ENCODE measurements at regions not wholly inside any gene's neighbourhood (a gene's known extent, or its start where the extent isn't known, plus 50 kb on each side); places are given as distances from the start of the nearest gene placed in this dataset.
"Not testable (repeated sequence)": the region's sequence is repeated elsewhere in the genome, so short reads cannot be mapped to it uniquely, and the experiment has no call there.

DNA sequence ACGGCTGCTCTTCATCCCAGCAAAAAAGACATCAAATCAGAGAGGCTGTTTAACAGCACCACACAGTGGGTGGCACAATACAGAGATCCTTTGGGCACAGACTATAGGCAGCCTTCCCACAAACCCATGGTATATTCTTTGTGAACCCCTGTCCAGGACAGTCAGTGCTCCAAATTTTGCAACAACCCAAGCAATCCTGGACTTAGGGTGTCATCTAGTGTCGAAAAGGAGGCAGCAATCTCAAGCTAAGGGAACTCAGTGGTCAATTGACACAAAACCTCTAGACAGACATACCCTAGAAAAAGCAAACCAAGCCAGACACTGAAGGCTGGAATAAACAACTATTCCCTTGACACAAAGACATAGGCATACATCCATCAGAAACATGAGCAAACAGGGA, 137.4 kb downstream of the BMP15 start:
- ChIA-PET CTCF (interaction anchor here (0.6 to 1.0 kb wide), 2 partner anchors 59 to 143 kb away, joined by 3 to 4 read pairs; no protein-coding TSS in a partner anchor), POLR2A (ENCODE audit: low non-redundant PET) (no interaction called here)
- no peak for DNase-seq (ENCODE audit: low spot score)
- TF ChIP-seq, protein P1, sequence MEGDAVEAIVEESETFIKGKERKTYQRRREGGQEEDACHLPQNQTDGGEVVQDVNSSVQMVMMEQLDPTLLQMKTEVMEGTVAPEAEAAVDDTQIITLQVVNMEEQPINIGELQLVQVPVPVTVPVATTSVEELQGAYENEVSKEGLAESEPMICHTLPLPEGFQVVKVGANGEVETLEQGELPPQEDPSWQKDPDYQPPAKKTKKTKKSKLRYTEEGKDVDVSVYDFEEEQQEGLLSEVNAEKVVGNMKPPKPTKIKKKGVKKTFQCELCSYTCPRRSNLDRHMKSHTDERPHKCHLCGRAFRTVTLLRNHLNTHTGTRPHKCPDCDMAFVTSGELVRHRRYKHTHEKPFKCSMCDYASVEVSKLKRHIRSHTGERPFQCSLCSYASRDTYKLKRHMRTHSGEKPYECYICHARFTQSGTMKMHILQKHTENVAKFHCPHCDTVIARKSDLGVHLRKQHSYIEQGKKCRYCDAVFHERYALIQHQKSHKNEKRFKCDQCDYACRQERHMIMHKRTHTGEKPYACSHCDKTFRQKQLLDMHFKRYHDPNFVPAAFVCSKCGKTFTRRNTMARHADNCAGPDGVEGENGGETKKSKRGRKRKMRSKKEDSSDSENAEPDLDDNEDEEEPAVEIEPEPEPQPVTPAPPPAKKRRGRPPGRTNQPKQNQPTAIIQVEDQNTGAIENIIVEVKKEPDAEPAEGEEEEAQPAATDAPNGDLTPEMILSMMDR (conservative IDR thresholded peaks at IDR 0.05; ENCODE audit: low read depth), result no peak
- H3K27ac ChIP-seq, result no peak overlapping the region

DNA sequence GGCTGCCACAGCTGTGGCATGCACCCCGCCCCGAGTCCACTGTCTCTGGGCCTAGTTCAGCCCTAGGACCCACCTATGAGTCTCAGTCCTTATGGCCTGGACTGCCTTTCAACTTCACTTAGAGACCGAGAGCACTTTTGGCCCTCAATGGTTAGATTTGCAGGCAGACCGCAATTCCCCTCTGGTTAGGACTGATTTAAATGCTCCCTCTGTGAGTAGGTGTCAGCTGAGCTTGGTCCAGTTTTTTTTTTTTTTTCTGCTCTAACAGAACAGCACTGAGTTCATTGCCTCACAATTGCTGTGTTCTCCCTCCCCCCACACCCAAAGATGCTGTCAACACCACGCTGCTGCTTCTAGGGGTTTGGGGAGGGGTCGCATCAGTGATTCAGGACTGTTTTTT, 143.2 kb downstream of the BMP15 start:
- CTCF ChIA-PET, result no interaction called here
- no peak overlapping the region for H3K27ac ChIP-seq
- TF ChIP-seq, protein P1 (conservative IDR thresholded peaks at IDR 0.05; ENCODE audit: low read depth), result no peak
- DNase-seq (ENCODE audit: low spot score), result no peak
- POLR2A ChIA-PET (ENCODE audit: low non-redundant PET), result no interaction called here

DNA sequence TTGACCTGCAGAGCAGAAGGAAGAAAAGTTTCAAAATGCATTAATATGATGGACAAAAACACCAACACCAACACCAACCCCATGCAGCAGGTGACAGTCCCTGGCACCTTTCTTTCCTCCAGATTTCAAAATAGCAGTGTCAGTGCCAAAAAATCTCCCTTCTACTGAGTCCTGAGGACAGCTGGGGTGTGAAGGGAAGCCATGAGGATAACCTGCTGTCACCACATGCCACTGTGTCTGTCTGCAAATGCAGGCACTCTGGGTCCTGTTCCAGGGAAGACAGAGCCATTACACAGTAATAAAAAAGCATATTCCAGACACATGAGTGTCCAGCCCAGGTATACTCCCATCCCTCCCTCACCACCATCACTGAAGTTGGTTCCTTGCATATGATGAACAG, 187.5 kb downstream of the BMP15 start:
- ChIA-PET CTCF (no interaction called here), POLR2A (ENCODE audit: low non-redundant PET) (no interaction called here)
- H3K27ac ChIP-seq, result no peak overlapping the region
- TF ChIP-seq, protein P1 (conservative IDR thresholded peaks at IDR 0.05; ENCODE audit: low read depth), result no peak
- no peak for DNase-seq (ENCODE audit: low spot score)

DNA sequence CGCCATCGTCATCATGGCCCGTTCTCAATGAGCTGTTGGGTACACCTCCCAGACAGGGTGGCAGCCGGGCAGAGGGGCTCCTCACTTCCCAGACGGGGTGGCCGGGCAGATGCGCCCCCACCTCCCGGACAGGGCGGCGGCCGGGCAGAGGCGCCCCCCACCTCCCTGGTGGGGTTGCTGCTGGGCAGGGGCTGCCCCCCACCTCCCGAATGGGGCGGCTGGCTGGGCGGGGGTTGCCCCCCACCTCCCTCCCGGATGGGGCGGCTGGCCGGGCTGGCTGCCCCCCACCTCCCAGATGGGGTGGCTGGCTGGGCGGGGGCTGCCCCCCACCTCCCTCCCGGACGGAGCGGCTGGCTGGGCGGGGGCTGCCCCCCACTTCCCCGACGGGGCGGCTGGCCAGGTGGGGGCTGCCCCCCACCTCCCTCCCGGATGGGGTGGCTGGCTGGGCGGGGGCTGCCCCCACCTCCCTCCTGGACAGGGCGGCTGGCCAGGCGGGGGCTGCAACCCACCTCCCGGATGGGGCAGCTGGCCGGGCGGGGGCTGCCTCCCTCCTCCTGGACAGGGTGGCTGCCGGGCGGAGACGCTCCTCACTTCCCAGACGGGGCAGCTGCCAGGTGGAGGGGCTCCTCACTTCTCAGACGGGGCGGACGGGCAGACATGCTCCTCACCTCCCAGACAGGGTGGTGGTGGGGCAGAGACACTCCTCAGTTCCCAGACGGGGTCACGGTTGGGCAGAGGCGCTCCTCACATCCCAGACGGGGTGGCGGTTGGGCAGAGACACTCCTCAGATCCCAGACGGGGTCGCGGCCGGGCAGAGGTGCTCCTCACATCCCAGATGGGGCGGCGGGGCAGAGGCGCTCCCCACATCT, 208.8 kb downstream of the BMP15 start:
- CTCF ChIA-PET; DNase-seq (ENCODE audit: low spot score); H3K27ac ChIP-seq; POLR2A ChIA-PET (ENCODE audit: low non-redundant PET): not testable (repeated sequence)

DNA sequence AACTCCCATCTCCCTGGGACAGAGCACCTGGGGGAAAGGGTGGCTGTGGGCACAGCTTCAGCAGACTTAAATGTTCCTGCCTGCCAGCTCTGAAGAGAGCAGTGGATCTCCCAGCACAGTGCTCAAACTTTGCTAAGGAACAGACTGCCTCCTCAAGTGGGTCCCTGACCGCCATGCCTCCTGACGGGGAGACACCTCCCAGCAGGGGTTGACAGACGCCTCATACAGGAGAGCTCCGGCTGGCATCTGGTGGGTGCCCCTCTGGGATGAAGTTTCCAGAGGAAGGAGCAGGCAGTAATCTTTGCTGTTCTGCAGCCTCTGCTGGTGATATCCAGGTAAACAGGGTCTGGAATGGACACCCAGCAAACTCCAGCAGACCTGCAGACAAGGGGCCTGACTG, 206.9 kb upstream of the NUDT10 start:
- CTCF ChIA-PET; DNase-seq (ENCODE audit: low spot score); H3K27ac ChIP-seq; POLR2A ChIA-PET (ENCODE audit: low non-redundant PET): not testable (repeated sequence)

DNA sequence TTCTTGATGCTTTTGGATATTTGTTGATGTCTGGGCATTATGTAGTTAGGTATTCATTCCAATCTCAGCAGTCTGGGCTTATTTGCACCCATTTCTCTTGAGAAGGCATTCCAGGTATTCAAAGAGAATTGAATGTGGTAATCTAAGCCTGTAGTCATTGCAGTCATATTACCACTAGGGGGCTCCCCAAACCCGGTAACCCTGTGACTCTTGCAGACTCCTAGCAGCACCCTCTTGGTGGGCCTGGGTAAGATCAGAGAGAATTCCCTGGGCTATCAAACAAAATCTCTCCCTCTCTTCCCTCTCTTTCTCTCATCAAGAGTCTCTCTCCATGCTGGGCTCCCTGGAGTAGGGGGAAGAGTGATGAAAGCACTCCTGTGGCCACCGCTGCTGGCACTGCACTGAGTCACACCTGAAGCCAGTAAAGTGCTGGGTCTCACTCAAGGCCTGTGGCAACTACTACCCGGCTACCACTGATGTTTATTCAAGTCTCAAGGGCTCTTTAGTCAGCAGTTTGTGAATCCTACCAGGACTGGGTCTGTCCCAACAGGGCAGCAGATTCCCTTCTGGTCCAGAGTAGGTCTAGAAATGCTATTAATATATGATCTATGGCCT, 187.7 kb upstream of the NUDT10 start:
- ChIA-PET CTCF (no interaction called here), POLR2A (ENCODE audit: low non-redundant PET) (no interaction called here)
- peak; percentile 5 for DNase-seq (ENCODE audit: low spot score)
- TF ChIP-seq, protein P1 (conservative IDR thresholded peaks at IDR 0.05; ENCODE audit: low read depth), result peak; percentile 36
- no peak overlapping the region for H3K27ac ChIP-seq

DNA sequence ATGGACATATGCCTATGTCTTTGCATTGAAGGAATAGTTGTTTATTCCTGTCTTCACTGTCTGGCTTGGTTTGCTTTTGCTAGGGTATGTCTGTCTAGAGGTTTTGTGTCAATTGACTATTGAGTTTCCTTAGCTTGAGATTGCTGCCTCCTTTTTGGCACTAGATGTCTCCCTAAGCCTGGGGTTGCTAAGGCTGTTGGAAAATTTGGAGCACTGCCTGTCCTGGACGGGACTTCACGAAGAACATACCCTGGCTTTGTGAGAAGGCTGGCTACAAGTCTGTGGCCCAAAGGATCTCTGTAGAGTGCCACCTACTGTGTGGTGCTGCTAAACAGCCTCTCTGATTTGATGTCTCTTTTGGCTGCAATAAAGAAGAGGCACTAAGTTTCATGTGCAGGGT, 183.8 kb upstream of the NUDT10 start:
- DNase-seq (ENCODE audit: low spot score), result no peak
- TF ChIP-seq, protein P1 (conservative IDR thresholded peaks at IDR 0.05; ENCODE audit: low read depth), result no peak
- CTCF ChIA-PET, result interaction anchor here (1.5 kb wide), 1 partner anchor 272 kb away, joined by 6 read pairs; no protein-coding TSS in a partner anchor
- no peak overlapping the region for H3K27ac ChIP-seq
- POLR2A ChIA-PET (ENCODE audit: low non-redundant PET), result no interaction called here
